OCI-LY1 (cell line): ENCODE measurements at regions not wholly inside any gene's neighbourhood (a gene's known extent, or its start where the extent isn't known, plus 50 kb on each side); places are given as distances from the start of the nearest gene placed in this dataset.

Source experiments
- H2AFZ ChIP-seq: fragments of 200-600 bp; sonication (generic), shearing (Covaris generic); 2 replicates; pipeline ENCODE4 v1.6.0; 2014; ENCODE audit warnings: antibody characterized with exemption, mild to moderate bottlenecking, low read length
- H3F3A ChIP-seq: fragments of 200-600 bp; sonication (generic), shearing (Covaris generic); 2 replicates; pipeline ENCODE4 v1.6.0; 2014; ENCODE audit warnings: mild to moderate bottlenecking, antibody characterized with exemption, low read length, moderate library complexity; ENCODE audit not compliant: insufficient read depth
- H3K27ac ChIP-seq: fragments of 200-600 bp; sonication (generic); 2 replicates; pipeline ENCODE4 v1.5.1; 2014; ENCODE audit warnings: low read length, mixed run types, mild to moderate bottlenecking, low read depth; ENCODE audit not compliant: poor library complexity, severe bottlenecking
- H3K27me3 ChIP-seq: fragments of 200-600 bp; sonication (generic); 2 replicates; pipeline ENCODE4 v1.6.0; 2014; ENCODE audit warnings: antibody characterized with exemption, mild to moderate bottlenecking, low read length, moderate library complexity; ENCODE audit not compliant: insufficient read depth
- H3K36me3 ChIP-seq: fragments of 200-600 bp; sonication (generic); 2 replicates; pipeline ENCODE4 v1.6.1; 2014; ENCODE audit warnings: mild to moderate bottlenecking, antibody characterized with exemption, low read length, moderate library complexity, mixed read lengths; ENCODE audit not compliant: insufficient read depth
- H3K4me1 ChIP-seq: fragments of 200-600 bp; sonication (generic); 2 replicates; pipeline ENCODE4 v1.5.1; 2014; ENCODE audit warnings: mild to moderate bottlenecking, low read length, moderate library complexity; ENCODE audit not compliant: insufficient read depth, severe bottlenecking
- H3K4me2 ChIP-seq: fragments of 200-600 bp; sonication (generic), shearing (Covaris generic); 2 replicates; pipeline ENCODE4 v1.6.1; 2014; ENCODE audit warnings: low read length
- H3K4me3 ChIP-seq: fragments of 200-600 bp; sonication (generic); 2 replicates; pipeline ENCODE4 v1.5.1; 2014; ENCODE audit warnings: low read length, low read depth, mild to moderate bottlenecking, mixed read lengths; ENCODE audit not compliant: poor library complexity, severe bottlenecking
- H3K79me2 ChIP-seq: fragments of 200-600 bp; shearing (Covaris generic); 2 replicates; pipeline ENCODE4 v1.6.1; 2016; ENCODE audit warnings: mixed run types, low read length, mixed read lengths; ENCODE audit not compliant: insufficient read depth
- H3K9ac ChIP-seq: fragments of 200-600 bp; sonication (generic), shearing (Covaris generic); 2 replicates; pipeline ENCODE4 v1.6.1; 2014; ENCODE audit warnings: mild to moderate bottlenecking, low read length, mixed read lengths
- H3K9me2 ChIP-seq: fragments of 200-600 bp; sonication (generic), shearing (Covaris generic); 2 replicates; pipeline ENCODE4 v1.6.1; 2014; ENCODE audit warnings: low read depth, mild to moderate bottlenecking, low read length, mixed read lengths
- H3K9me3 ChIP-seq: fragments of 200-600 bp; shearing (Covaris generic); 2 replicates; pipeline ENCODE4 v1.6.1; 2014; ENCODE audit warnings: low read length, mixed read lengths
- H4K20me1 ChIP-seq: fragments of 200-600 bp; sonication (generic), shearing (Covaris generic); 2 replicates; pipeline ENCODE4 v1.6.0; 2016; ENCODE audit warnings: mild to moderate bottlenecking, low read length; ENCODE audit not compliant: insufficient read depth
- EZH2 ChIP-seq: fragments of 200-600 bp; sonication (generic), shearing (Covaris generic); IDR thresholded peaks from 2 replicates; pipeline ENCODE4 v1.8.0; 2017; ENCODE audit warnings: borderline replicate concordance, mixed run types, mild to moderate bottlenecking, antibody characterized with exemption, low read length, moderate library complexity, mixed read lengths
- TF ChIP-seq, protein P1 (sequence below): fragments of 200-600 bp; sonication (generic), shearing (Covaris generic); IDR thresholded peaks from 2 replicates; pipeline ENCODE4 v1.5.1; 2017; ENCODE audit warnings: mild to moderate bottlenecking, antibody characterized with exemption, low read length, moderate library complexity, mixed read lengths

GRCh38 chr21:23963454-23963853, 1643.8 kb downstream of the MRPL39 start:
- no peak overlapping the region for H3K27ac ChIP-seq
- H3K27me3 ChIP-seq, result no peaks in the 10 kb centered on the region
- H3K9me3 ChIP-seq, result no peaks in the 10 kb centered on the region

DNA sequence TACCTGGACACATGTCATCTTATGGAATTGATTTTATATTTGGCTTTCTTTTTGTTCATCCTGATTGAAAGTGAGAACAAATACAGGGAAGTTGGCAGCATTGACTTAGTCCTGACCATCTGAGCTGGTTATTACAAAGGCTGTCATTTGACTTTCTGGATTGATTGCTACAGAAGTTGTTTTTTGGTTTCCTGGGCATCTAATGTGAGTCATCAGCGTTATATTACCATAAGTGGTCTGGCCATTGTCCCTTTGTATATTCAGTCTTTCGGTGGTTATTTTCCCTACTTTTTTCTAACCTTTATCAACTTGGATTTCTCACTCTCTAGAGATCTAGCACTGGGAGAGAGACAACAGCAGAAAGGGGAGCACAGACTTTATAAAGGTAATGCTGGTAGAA, 1646.5 kb downstream of the MRPL39 start:
- H3K9me3 ChIP-seq, result no peaks in the 10 kb centered on the region
- no peaks in the 10 kb centered on the region for H3K36me3 ChIP-seq
- H4K20me1 ChIP-seq, result no peaks in the 10 kb centered on the region
- no peak overlapping the region for H3K9ac ChIP-seq
- no peak overlapping the region for H3K4me2 ChIP-seq
- no peaks in the 10 kb centered on the region for H3K4me1 ChIP-seq
- no peaks in the 10 kb centered on the region for H3K79me2 ChIP-seq
- H3F3A ChIP-seq, result no peaks in the 10 kb centered on the region
- H3K4me3 ChIP-seq, result no peak overlapping the region
- H2AFZ ChIP-seq, result no peak overlapping the region
- no peaks in the 10 kb centered on the region for H3K9me2 ChIP-seq
- no peak overlapping the region for H3K27ac ChIP-seq
- TF ChIP-seq EZH2, result no peak
- TF ChIP-seq, protein P1, sequence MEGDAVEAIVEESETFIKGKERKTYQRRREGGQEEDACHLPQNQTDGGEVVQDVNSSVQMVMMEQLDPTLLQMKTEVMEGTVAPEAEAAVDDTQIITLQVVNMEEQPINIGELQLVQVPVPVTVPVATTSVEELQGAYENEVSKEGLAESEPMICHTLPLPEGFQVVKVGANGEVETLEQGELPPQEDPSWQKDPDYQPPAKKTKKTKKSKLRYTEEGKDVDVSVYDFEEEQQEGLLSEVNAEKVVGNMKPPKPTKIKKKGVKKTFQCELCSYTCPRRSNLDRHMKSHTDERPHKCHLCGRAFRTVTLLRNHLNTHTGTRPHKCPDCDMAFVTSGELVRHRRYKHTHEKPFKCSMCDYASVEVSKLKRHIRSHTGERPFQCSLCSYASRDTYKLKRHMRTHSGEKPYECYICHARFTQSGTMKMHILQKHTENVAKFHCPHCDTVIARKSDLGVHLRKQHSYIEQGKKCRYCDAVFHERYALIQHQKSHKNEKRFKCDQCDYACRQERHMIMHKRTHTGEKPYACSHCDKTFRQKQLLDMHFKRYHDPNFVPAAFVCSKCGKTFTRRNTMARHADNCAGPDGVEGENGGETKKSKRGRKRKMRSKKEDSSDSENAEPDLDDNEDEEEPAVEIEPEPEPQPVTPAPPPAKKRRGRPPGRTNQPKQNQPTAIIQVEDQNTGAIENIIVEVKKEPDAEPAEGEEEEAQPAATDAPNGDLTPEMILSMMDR, result no peak
- no peaks in the 10 kb centered on the region for H3K27me3 ChIP-seq

More at GRCh38 chr21:23963454-23963853, 1643.8 kb downstream of the MRPL39 start:
- Histone ChIP-seq H3K36me3 (no peaks in the 10 kb centered on the region), H3F3A (no peaks in the 10 kb centered on the region), H3K4me1 (no peaks in the 10 kb centered on the region), H3K9me2 (no peaks in the 10 kb centered on the region), H3K9ac (no peak overlapping the region), H3K79me2 (no peaks in the 10 kb centered on the region), H3K4me2 (no peak overlapping the region), H2AFZ (no peak overlapping the region), H4K20me1 (no peaks in the 10 kb centered on the region), H3K4me3 (no peak overlapping the region)
- TF ChIP-seq, protein P1, result no peak
- TF ChIP-seq EZH2, result no peak

GRCh38 chr21:23955135-23955843, 1652.0 kb downstream of the MRPL39 start:
- Histone ChIP-seq H3K4me2 (no peak overlapping the region), H3K79me2 (no peaks in the 10 kb centered on the region), H3K36me3 (no peaks in the 10 kb centered on the region), H3K27ac (no peak overlapping the region), H3K9ac (no peak overlapping the region), H2AFZ (no peak overlapping the region), H3K9me3 (no peaks in the 10 kb centered on the region), H4K20me1 (no peaks in the 10 kb centered on the region), H3K4me3 (no peak overlapping the region), H3K9me2 (no peaks in the 10 kb centered on the region), H3F3A (no peaks in the 10 kb centered on the region), H3K27me3 (no peaks in the 10 kb centered on the region), H3K4me1 (no peaks in the 10 kb centered on the region)
- TF ChIP-seq, protein P1, result no peak
- no peak for TF ChIP-seq EZH2
